ENCODE measurements at regions not wholly inside any gene's neighbourhood (a gene's known extent, or its start where the extent isn't known, plus 50 kb on each side); places are given as distances from the start of the nearest gene placed in this dataset.

GRCh38 chr10:128973221-128973620 lies 493.8 kb upstream of the MGMT start:
- ChIA-PET RAD21 (ENCODE audit: low non-redundant PET in 1 of 2, low total read pairs in 2 of 2, uncharacterized antibody in 2 of 2, unreplicated experiment in 2 of 2) (no interaction called here), POLR2A (no interaction called here), CTCF (no interaction called here)
- Histone ChIP-seq H4K20me1 (ENCODE audit: insufficient read depth) (no peaks in the 10 kb centered on the region), H3K27me3 (ENCODE audit: insufficient read depth, low read length) (no peaks in the 10 kb centered on the region), H3K9ac (ENCODE audit: low read length) (no peak overlapping the region), H3K36me3 (ENCODE audit: control insufficient read depth in 1 of 2, insufficient read depth in 2 of 2, low read length in 2 of 2) (no peaks in the 10 kb centered on the region), H3K27ac (ENCODE audit: low read depth, low read length) (no peak overlapping the region), H3K9me2 (ENCODE audit: insufficient read depth) (no peaks in the 10 kb centered on the region), H3K79me2 (ENCODE audit: insufficient read depth, low read length) (no peaks in the 10 kb centered on the region), H3K9me3 (ENCODE audit: control insufficient read depth in 1 of 2, insufficient read depth in 1 of 2, low read depth in 1 of 2, low read length in 2 of 2) (no peaks in the 10 kb centered on the region; a peak in 1 of 4 replicates), H3K4me3 (replicated peaks in 1 of 2; ENCODE audit: low read depth in 1 of 2, low read length in 2 of 2) (no peak overlapping the region), H3K4me2 (ENCODE audit: low read length) (no peak overlapping the region), H2AFZ (ENCODE audit: low read depth, low read length, poor library complexity, severe bottlenecking) (no peak overlapping the region), H3K4me1 (ENCODE audit: control insufficient read depth in 1 of 2, insufficient read depth in 2 of 2, low read length in 2 of 2) (no peaks in the 10 kb centered on the region)
- DNase-seq (ENCODE audit: low read depth, low spot score) (no peak), ATAC-seq (no peak)
- no TSS peak for BruUV-seq (replicated peaks)
- intact Hi-C loops (cut with micrococcal nuclease), result no loop called here
- no peak for TF ChIP-seq POLR2A (IDR thresholded peaks at IDR 0.05; ENCODE audit: borderline replicate concordance, extremely low read depth, insufficient read depth, insufficient read length)
- TF ChIP-seq SRF (IDR thresholded peaks at IDR 0.05; ENCODE audit: low read depth), result no peak
- no peak for TF ChIP-seq RAD21 (IDR thresholded peaks at IDR 0.05; ENCODE audit: low read depth)
- no peak for TF ChIP-seq EZH2phosphoT487 (IDR thresholded peaks at IDR 0.05; ENCODE audit: borderline replicate concordance)
- TF ChIP-seq ELF1 (IDR thresholded peaks at IDR 0.05; ENCODE audit: borderline replicate concordance, low read depth), result no peak
- no peak for TF ChIP-seq ZBTB33 (IDR thresholded peaks at IDR 0.05; ENCODE audit: extremely low read depth, insufficient replicate concordance, low read length)
- TF ChIP-seq TCF7L2 (IDR thresholded peaks at IDR 0.05; ENCODE audit: borderline replicate concordance, extremely low read depth, insufficient read depth, insufficient read length), result no peak
- no peak for TF ChIP-seq EGR1 (IDR thresholded peaks at IDR 0.05; ENCODE audit: low read depth)
- TF ChIP-seq FOSL1 (IDR thresholded peaks at IDR 0.05; ENCODE audit: low read depth), result no peak
- no peak for TF ChIP-seq JUND (IDR thresholded peaks at IDR 0.05)
- TF ChIP-seq MAX (IDR thresholded peaks at IDR 0.05), result no peak
- TF ChIP-seq ZFX (IDR thresholded peaks at IDR 0.05), result no peak
- TF ChIP-seq SIN3A (IDR thresholded peaks at IDR 0.05; ENCODE audit: low read depth), result no peak
- TF ChIP-seq POLR2AphosphoS5 (IDR thresholded peaks at IDR 0.05; ENCODE audit: low read depth, low read length), result no peak
- TF ChIP-seq EZH2 (IDR thresholded peaks at IDR 0.05), result no peak
- TF ChIP-seq ATF3 (IDR thresholded peaks at IDR 0.05), result no peak
- TF ChIP-seq CTCF (IDR thresholded peaks at IDR 0.05 in 2 of 3, conservative IDR thresholded peaks at IDR 0.05 in 1 of 3; ENCODE audit: borderline replicate concordance in 1 of 3, insufficient read depth in 1 of 3, low read depth in 2 of 3, low read length in 2 of 3), result no peak
- TF ChIP-seq ZNF274 (IDR thresholded peaks at IDR 0.05; ENCODE audit: low read depth, low read length), result no peak
